HEK293 (cell line): ENCODE measurements at regions not wholly inside any gene's neighbourhood (a gene's known extent, or its start where the extent isn't known, plus 50 kb on each side); places are given as distances from the start of the nearest gene placed in this dataset.

Experiments used
- CTCF ChIA-PET: fragments of 350-600 bp; formaldehyde crosslinking; extraction: SDS; loops from one replicate; lab custom pipeline; 2021; ENCODE audit warnings: antibody characterized with exemption; lab: Yijun Ruan, JAX
- POLR2A ChIA-PET: fragments of 300-600 bp; formaldehyde crosslinking; extraction: SDS; loops from one replicate; lab custom pipeline; 2020; ENCODE audit warnings: antibody characterized with exemption, inconsistent platforms; lab: Yijun Ruan, JAX
- H3K27ac ChIP-seq: fragments of 200-500 bp; sonication (Bioruptor generic); 2 replicates; pipeline ENCODE4 v1.5.1; 2014; ENCODE audit warnings: low read depth, low read length, control low read depth, inconsistent platforms; ENCODE audit errors: extremely low read depth
- H3K36me3 ChIP-seq, 2 experiments: fragments of 200-500 bp in 1 of 2; sonication (Bioruptor generic) in 1 of 2; 1 replicate in 1 of 2; 2 replicates in 1 of 2; pipeline ENCODE4 v1.5.1; 2014 to 2017; ENCODE audit warnings: inconsistent platforms in 2 of 2, low read length in 2 of 2; ENCODE audit not compliant: control insufficient read depth in 2 of 2, insufficient read depth in 1 of 2
- H3K4me1 ChIP-seq: fragments of 200-500 bp; sonication (Bioruptor generic); 2 replicates; pipeline ENCODE4 v1.5.1; 2014; ENCODE audit warnings: mild to moderate bottlenecking, low read length, inconsistent platforms; ENCODE audit not compliant: control insufficient read depth, insufficient read depth
- H3K4me3 ChIP-seq: 2 replicates; pipeline ENCODE4 v1.5.1; 2011; ENCODE audit warnings: low read depth, mild to moderate bottlenecking, control low read depth, low read length, moderate library complexity
- H3K9me3 ChIP-seq: fragments of 200-500 bp; sonication (Bioruptor generic); 2 replicates; pipeline ENCODE4 v1.5.1; 2014; ENCODE audit warnings: low read depth, low read length, inconsistent platforms; ENCODE audit not compliant: control insufficient read depth, insufficient read depth
- HOXC10 ChIP-seq: sonication (generic); formaldehyde crosslinking; IDR thresholded peaks from 2 replicates; pipeline ENCODE4 v1.8.1; 2023; ENCODE audit warnings: mild to moderate bottlenecking, missing genetic modification reagents
- IKZF3 ChIP-seq: fragments of 450-650 bp; IDR thresholded peaks from 2 replicates; pipeline ENCODE4 v1.5.0; 2018; ENCODE audit warnings: missing biosample characterization, mild to moderate bottlenecking, missing genetic modification characterization, moderate library complexity
- YY1 ChIP-seq: fragments of 450-650 bp; formaldehyde crosslinking; IDR thresholded peaks from 2 replicates; pipeline ENCODE4 v1.5.1; 2018; ENCODE audit warnings: missing biosample characterization, missing genetic modification characterization
- ZBTB8A ChIP-seq: fragments of 450-650 bp; formaldehyde crosslinking; IDR thresholded peaks from 2 replicates; pipeline ENCODE4 v1.5.1; 2016; ENCODE audit warnings: missing biosample characterization, missing genetic modification characterization
- ZNF10 ChIP-seq: fragments of 450-650 bp; formaldehyde crosslinking; IDR thresholded peaks from 2 replicates; pipeline ENCODE4 v1.5.1; 2017; ENCODE audit warnings: missing biosample characterization, missing genetic modification characterization
- ZNF132 ChIP-seq: fragments of 450-650 bp; formaldehyde crosslinking; IDR thresholded peaks from 2 replicates; pipeline ENCODE4 v1.5.1; 2017; ENCODE audit warnings: missing biosample characterization, missing genetic modification characterization, borderline replicate concordance
- ZNF169 ChIP-seq: fragments of 450-650 bp; formaldehyde crosslinking; IDR thresholded peaks from 2 replicates; pipeline ENCODE4 v1.5.1; 2016; ENCODE audit warnings: missing biosample characterization, missing genetic modification characterization
- ZNF174 ChIP-seq: fragments of 450-650 bp; formaldehyde crosslinking; IDR thresholded peaks from 2 replicates; pipeline ENCODE4 v1.5.0; 2017; ENCODE audit warnings: missing biosample characterization, mild to moderate bottlenecking, missing genetic modification characterization
- ZNF335 ChIP-seq: fragments of 450-650 bp; formaldehyde crosslinking; conservative IDR thresholded peaks from 2 replicates; pipeline ENCODE4 v1.5.1; 2016; ENCODE audit warnings: missing biosample characterization, missing genetic modification characterization
- ZNF404 ChIP-seq: fragments of 450-650 bp; formaldehyde crosslinking; IDR thresholded peaks from 2 replicates; pipeline ENCODE4 v1.5.1; 2017; ENCODE audit warnings: missing biosample characterization, missing genetic modification characterization
- ZNF48 ChIP-seq: fragments of 450-650 bp; formaldehyde crosslinking; IDR thresholded peaks from 2 replicates; pipeline ENCODE4 v1.5.1; 2016; ENCODE audit warnings: missing biosample characterization, missing genetic modification characterization
- ZNF544 ChIP-seq: fragments of 450-650 bp; formaldehyde crosslinking; IDR thresholded peaks from 2 replicates; pipeline ENCODE4 v1.5.0; 2017; ENCODE audit warnings: missing biosample characterization, missing genetic modification characterization
- ZNF548 ChIP-seq: fragments of 450-650 bp; formaldehyde crosslinking; IDR thresholded peaks from 2 replicates; pipeline ENCODE4 v1.5.1; 2016; ENCODE audit warnings: missing biosample characterization, missing genetic modification characterization
- ZNF658 ChIP-seq: fragments of 450-650 bp; formaldehyde crosslinking; IDR thresholded peaks from 2 replicates; pipeline ENCODE4; 2016; ENCODE audit warnings: missing biosample characterization, missing genetic modification characterization
- ZNF747 ChIP-seq: fragments of 450-650 bp; formaldehyde crosslinking; IDR thresholded peaks from 2 replicates; pipeline ENCODE4 v1.5.1; 2016; ENCODE audit warnings: missing biosample characterization, missing genetic modification characterization
- ZNF768 ChIP-seq: fragments of 450-650 bp; formaldehyde crosslinking; IDR thresholded peaks from 2 replicates; pipeline ENCODE4 v1.5.1; 2018; ENCODE audit warnings: missing biosample characterization, mild to moderate bottlenecking, missing genetic modification characterization
- ZNF776 ChIP-seq: fragments of 450-650 bp; formaldehyde crosslinking; IDR thresholded peaks from 2 replicates; pipeline ENCODE4 v1.5.0; 2017; ENCODE audit warnings: missing biosample characterization, missing genetic modification characterization, borderline replicate concordance
- TF ChIP-seq, protein P1 (sequence below): fragments of 450-650 bp; formaldehyde crosslinking; IDR thresholded peaks from 2 replicates; pipeline ENCODE4 v1.5.1; 2016; ENCODE audit warnings: missing biosample characterization, missing genetic modification characterization
- TF ChIP-seq, protein P2 (sequence below): fragments of 450-650 bp; IDR thresholded peaks from 2 replicates; pipeline ENCODE4 v1.5.1; 2018; ENCODE audit warnings: missing biosample characterization, missing genetic modification characterization
- TF ChIP-seq, protein P3 (sequence below): fragments of 450-650 bp; formaldehyde crosslinking; IDR thresholded peaks from 2 replicates; pipeline ENCODE4; 2016; ENCODE audit warnings: missing biosample characterization, missing genetic modification characterization
- TF ChIP-seq, protein P4 (sequence below): fragments of 450-650 bp; formaldehyde crosslinking; IDR thresholded peaks from 2 replicates; pipeline ENCODE4 v1.5.1; 2016; ENCODE audit warnings: missing biosample characterization, missing genetic modification characterization
- TF ChIP-seq, protein P5 (sequence below): fragments of 450-650 bp; formaldehyde crosslinking; IDR thresholded peaks from 2 replicates; pipeline ENCODE4 v1.5.1; 2016; ENCODE audit warnings: missing biosample characterization, missing genetic modification characterization, borderline replicate concordance

DNA sequence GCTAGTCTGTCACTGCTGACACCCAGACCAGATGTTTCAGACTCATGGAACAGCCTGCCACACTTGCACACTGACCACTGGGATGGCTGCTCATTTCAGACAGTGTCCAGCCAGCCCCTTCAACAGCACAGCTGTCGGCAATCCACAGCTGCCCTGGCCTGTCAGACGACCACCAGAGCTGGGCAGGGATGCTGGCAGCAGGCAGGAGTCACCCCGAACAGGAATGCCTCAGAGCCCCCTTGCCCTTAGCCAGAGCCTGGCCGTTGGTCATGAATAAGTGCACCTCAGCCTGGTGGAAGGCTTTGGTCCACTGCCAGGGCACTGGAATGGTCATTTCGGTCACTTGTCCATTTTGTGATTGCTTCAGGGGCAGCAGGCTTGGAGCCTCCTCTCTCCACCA, 149.6 kb upstream of the TCERG1L start:
- Histone ChIP-seq H3K4me3 (no peak overlapping the region), H3K36me3 (no peaks in the 10 kb centered on the region), H3K27ac (no peak overlapping the region), H3K9me3 (no peaks in the 10 kb centered on the region), H3K4me1 (no peaks in the 10 kb centered on the region)
- ChIA-PET CTCF (no interaction called here), POLR2A (no interaction called here)
- TF ChIP-seq YY1 (tag by site-specific recombination) (no peak), ZNF335 (tag by site-specific recombination) (no peak), ZNF548 (tag by site-specific recombination) (no peak), IKZF3 (tag by site-specific recombination) (no peak), ZNF768 (no peak), ZNF48 (no peak)
- TF ChIP-seq, protein P1, sequence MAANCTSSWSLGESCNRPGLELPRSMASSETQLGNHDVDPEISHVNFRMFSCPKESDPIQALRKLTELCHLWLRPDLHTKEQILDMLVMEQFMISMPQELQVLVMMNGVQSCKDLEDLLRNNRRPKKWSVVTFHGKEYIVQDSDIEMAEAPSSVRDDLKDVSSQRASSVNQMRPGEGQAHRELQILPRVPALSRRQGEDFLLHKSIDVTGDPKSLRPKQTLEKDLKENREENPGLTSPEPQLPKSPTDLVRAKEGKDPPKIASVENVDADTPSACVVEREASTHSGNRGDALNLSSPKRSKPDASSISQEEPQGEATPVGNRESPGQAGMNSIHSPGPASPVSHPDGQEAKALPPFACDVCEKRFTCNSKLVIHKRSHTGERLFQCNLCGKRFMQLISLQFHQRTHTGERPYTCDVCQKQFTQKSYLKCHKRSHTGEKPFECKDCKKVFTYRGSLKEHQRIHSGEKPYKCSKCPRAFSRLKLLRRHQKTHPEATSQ (tag by site-specific recombination) = no peak
- TF ChIP-seq, protein P2, sequence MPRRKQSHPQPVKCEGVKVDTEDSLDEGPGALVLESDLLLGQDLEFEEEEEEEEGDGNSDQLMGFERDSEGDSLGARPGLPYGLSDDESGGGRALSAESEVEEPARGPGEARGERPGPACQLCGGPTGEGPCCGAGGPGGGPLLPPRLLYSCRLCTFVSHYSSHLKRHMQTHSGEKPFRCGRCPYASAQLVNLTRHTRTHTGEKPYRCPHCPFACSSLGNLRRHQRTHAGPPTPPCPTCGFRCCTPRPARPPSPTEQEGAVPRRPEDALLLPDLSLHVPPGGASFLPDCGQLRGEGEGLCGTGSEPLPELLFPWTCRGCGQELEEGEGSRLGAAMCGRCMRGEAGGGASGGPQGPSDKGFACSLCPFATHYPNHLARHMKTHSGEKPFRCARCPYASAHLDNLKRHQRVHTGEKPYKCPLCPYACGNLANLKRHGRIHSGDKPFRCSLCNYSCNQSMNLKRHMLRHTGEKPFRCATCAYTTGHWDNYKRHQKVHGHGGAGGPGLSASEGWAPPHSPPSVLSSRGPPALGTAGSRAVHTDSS (tag by site-specific recombination) = no peak

DNA sequence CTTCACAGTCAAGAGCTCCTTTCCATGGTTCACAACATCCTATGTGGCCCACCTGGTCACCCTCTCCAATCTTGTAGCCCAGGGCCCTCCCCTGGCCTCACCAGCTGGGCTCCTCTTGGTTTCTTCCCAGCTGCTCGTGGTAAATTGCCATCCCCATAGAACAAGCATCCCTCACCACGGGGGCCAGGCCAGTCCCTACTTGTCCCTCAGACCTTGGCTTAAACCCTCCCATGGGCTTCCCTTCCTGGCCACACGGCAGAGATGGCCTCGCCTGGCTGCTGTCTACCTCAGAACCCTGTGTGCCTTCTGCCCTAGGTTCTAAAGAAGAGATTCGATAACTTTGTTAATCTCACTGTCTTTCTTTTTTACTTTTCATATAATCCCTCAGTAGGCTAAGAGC, 153.3 kb upstream of the TCERG1L start:
- POLR2A ChIA-PET = no interaction called here
- no peak overlapping the region for H3K27ac ChIP-seq
- TF ChIP-seq ZNF132 (tag by site-specific recombination) = no peak
- TF ChIP-seq ZNF404 = no peak
- TF ChIP-seq ZNF169 (tag by site-specific recombination) = no peak
- no peak for TF ChIP-seq ZNF658
- TF ChIP-seq, all 188 proteins: peak for 0
- CTCF ChIA-PET = interaction anchor here (1.5 kb wide), 1 partner anchor 11 kb away, joined by 10 read pairs; no protein-coding TSS in a partner anchor
- Histone ChIP-seq H3K4me1 (no peaks in the 10 kb centered on the region), H3K9me3 (no peaks in the 10 kb centered on the region), H3K4me3 (no peak overlapping the region), H3K36me3 (no peaks in the 10 kb centered on the region)

DNA sequence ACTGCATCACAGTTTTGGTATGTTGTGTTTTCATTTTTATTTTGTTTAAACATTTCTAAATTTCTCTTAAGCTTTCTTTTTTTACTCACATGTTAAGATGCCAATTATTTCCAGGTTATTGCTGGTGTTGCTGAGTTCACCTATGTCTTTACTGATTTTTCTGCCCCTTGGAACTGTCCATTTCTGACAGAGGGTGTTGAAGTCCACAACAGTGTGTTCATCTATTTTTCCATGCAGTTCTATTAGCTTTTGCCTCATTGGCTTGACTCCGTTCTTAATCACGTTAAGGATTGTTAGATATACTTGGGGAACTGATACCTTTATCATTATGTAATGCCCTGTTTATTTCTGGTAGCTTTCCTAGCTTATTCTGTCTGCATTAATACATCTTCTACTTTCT, 158.0 kb upstream of the TCERG1L start:
- ChIA-PET CTCF (no interaction called here), POLR2A (no interaction called here)
- no peak overlapping the region for H3K4me3 ChIP-seq

More for the DNA sequence above, 158.0 kb upstream of the TCERG1L start:
- Histone ChIP-seq H3K36me3 (no peaks in the 10 kb centered on the region), H3K4me1 (no peaks in the 10 kb centered on the region), H3K27ac (no peak overlapping the region), H3K9me3 (no peaks in the 10 kb centered on the region)
- TF ChIP-seq HOXC10 (CRISPR knock-in tag) (no peak), ZBTB8A (tag by site-specific recombination) (no peak), ZNF544 (tag by site-specific recombination) (no peak), ZNF747 (tag by site-specific recombination) (no peak), ZNF776 (no peak), ZNF174 (no peak), ZNF10 (tag by site-specific recombination) (no peak)
- TF ChIP-seq, protein P3, sequence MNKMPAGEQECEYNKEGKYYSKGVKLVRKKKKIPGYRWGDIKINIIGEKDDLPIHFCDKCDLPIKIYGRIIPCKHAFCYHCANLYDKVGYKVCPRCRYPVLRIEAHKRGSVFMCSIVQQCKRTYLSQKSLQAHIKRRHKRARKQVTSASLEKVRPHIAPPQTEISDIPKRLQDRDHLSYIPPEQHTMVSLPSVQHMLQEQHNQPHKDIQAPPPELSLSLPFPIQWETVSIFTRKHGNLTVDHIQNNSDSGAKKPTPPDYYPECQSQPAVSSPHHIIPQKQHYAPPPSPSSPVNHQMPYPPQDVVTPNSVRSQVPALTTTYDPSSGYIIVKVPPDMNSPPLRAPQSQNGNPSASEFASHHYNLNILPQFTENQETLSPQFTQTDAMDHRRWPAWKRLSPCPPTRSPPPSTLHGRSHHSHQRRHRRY (tag by site-specific recombination) = no peak
- TF ChIP-seq, protein P4, sequence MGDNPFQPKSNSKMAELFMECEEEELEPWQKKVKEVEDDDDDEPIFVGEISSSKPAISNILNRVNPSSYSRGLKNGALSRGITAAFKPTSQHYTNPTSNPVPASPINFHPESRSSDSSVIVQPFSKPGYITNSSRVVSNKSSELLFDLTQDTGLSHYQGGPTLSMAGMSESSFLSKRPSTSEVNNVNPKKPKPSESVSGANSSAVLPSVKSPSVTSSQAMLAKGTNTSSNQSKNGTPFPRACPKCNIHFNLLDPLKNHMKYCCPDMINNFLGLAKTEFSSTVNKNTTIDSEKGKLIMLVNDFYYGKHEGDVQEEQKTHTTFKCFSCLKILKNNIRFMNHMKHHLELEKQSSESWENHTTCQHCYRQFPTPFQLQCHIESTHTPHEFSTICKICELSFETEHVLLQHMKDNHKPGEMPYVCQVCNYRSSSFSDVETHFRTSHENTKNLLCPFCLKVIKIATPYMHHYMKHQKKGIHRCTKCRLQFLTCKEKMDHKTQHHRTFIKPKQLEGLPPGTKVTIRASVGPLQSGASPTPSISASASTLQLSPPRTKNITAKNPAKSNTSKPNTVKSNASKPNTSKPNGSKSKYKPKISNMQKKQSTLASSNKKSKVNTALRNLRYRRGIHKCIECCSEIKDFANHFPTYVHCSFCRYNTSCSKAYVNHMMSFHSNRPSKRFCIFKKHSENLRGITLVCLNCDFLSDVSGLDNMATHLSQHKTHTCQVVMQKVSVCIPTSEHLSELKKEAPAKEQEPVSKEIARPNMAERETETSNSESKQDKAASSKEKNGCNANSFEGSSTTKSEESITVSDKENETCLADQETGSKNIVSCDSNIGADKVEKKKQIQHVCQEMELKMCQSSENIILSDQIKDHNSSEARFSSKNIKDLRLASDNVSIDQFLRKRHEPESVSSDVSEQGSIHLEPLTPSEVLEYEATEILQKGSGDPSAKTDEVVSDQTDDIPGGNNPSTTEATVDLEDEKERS = no peak
- TF ChIP-seq, protein P5, sequence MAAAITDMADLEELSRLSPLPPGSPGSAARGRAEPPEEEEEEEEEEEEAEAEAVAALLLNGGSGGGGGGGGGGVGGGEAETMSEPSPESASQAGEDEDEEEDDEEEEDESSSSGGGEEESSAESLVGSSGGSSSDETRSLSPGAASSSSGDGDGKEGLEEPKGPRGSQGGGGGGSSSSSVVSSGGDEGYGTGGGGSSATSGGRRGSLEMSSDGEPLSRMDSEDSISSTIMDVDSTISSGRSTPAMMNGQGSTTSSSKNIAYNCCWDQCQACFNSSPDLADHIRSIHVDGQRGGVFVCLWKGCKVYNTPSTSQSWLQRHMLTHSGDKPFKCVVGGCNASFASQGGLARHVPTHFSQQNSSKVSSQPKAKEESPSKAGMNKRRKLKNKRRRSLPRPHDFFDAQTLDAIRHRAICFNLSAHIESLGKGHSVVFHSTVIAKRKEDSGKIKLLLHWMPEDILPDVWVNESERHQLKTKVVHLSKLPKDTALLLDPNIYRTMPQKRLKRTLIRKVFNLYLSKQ (tag by site-specific recombination) = no peak
